WTC11 (cell line): ENCODE measurements at regions not wholly inside any gene's neighbourhood (a gene's known extent, or its start where the extent isn't known, plus 50 kb on each side); places are given as distances from the start of the nearest gene placed in this dataset.

ENCODE experiments used
- ATAC-seq: fragments of 200-7000 bp; cut with Tn5 transposase; 2 replicates; pipeline ENCODE4 v1.10.0; 2021; ENCODE audit warnings: mild to moderate bottlenecking, moderate library complexity
- CTCF ChIA-PET: fragments of 300-600 bp; sonication (Branson Sonifier 250); formaldehyde crosslinking; loops from one replicate; lab custom pipeline; 2021; ENCODE audit warnings: antibody characterized with exemption; lab: Charles Lee
- POLR2A ChIA-PET: fragments of 350-600 bp; sonication (Branson Sonifier 250); formaldehyde crosslinking; loops from one replicate; lab custom pipeline; 2021; ENCODE audit warnings: antibody characterized with exemption; lab: Charles Lee
- DNase-seq: peaks from one replicate; pipeline ENCODE4 v3.0.0; 2021; ENCODE audit warnings: low spot score
- H3K27ac Mint-ChIP-seq: 2 replicates; pipeline ENCODE4 v1.8.0; 2021; ENCODE audit warnings: mixed read lengths
- H3K27me3 Mint-ChIP-seq: 2 replicates; pipeline ENCODE4 v1.8.0; 2021; ENCODE audit warnings: low read depth, mild to moderate bottlenecking, moderate library complexity, mixed read lengths
- H3K36me3 Mint-ChIP-seq: 2 replicates; pipeline ENCODE4 v1.8.0; 2021; ENCODE audit warnings: mixed read lengths
- H3K4me1 Mint-ChIP-seq: 2 replicates; pipeline ENCODE4 v1.8.0; 2022; ENCODE audit warnings: mixed read lengths
- H3K4me3 Mint-ChIP-seq: 2 replicates; pipeline ENCODE4 v1.8.0; 2021; ENCODE audit warnings: mild to moderate bottlenecking, moderate library complexity, mixed read lengths
- H3K9me3 Mint-ChIP-seq: 2 replicates; pipeline ENCODE4 v1.8.0; 2021; ENCODE audit warnings: mixed read lengths
- GABPB1 ChIP-seq: sonication (generic); formaldehyde crosslinking; IDR thresholded peaks from 2 replicates; pipeline ENCODE4 v1.8.1; 2023; ENCODE audit warnings: mild to moderate bottlenecking, missing genetic modification reagents
- GTF2I ChIP-seq: fragments of 250-450 bp; sonication (Bioruptor Pico); conservative IDR thresholded peaks from 2 replicates; pipeline ENCODE4 v1.4.0; 2021; ENCODE audit warnings: mild to moderate bottlenecking
- NFE2L1 ChIP-seq: sonication (generic); formaldehyde crosslinking; IDR thresholded peaks from 2 replicates; pipeline ENCODE4 v1.8.1; 2023; ENCODE audit warnings: missing genetic modification reagents
- NR1H2 ChIP-seq: sonication (generic); formaldehyde crosslinking; IDR thresholded peaks from 2 replicates; pipeline ENCODE4 v1.9.0; 2021; ENCODE audit warnings: mild to moderate bottlenecking, moderate library complexity, missing genetic modification reagents
- PRRX2 ChIP-seq: fragments of 250-450 bp; sonication (Bioruptor Pico); IDR thresholded peaks from 2 replicates; pipeline ENCODE4 v1.8.0; 2021; ENCODE audit warnings: mild to moderate bottlenecking
- RELA ChIP-seq: sonication (generic); formaldehyde crosslinking; IDR thresholded peaks from 2 replicates; pipeline ENCODE4 v1.8.1; 2022; ENCODE audit warnings: missing genetic modification reagents, mild to moderate bottlenecking, borderline replicate concordance
- SMAD3 ChIP-seq: sonication (generic); formaldehyde crosslinking; IDR thresholded peaks from 2 replicates; pipeline ENCODE4 v1.8.0; 2022; ENCODE audit warnings: missing genetic modification reagents, mild to moderate bottlenecking, borderline replicate concordance
- TCF7 ChIP-seq: sonication (generic); formaldehyde crosslinking; IDR thresholded peaks from 2 replicates; pipeline ENCODE4 v1.8.0; 2022; ENCODE audit warnings: mild to moderate bottlenecking, low read depth, missing genetic modification reagents, moderate library complexity
- TEAD1 ChIP-seq: sonication (generic); formaldehyde crosslinking; IDR thresholded peaks from 2 replicates; pipeline ENCODE4 v1.8.0; 2022; ENCODE audit warnings: mild to moderate bottlenecking, missing genetic modification reagents
- ZBTB21 ChIP-seq: sonication (generic); formaldehyde crosslinking; IDR thresholded peaks from 2 replicates; pipeline ENCODE4 v1.8.1; 2023; ENCODE audit warnings: mild to moderate bottlenecking, missing genetic modification reagents, borderline replicate concordance
- ZNF219 ChIP-seq: sonication (generic); formaldehyde crosslinking; IDR thresholded peaks from 2 replicates; pipeline ENCODE4 v1.8.0; 2023; ENCODE audit warnings: missing genetic modification reagents, mild to moderate bottlenecking, borderline replicate concordance
- ZNF396 ChIP-seq: fragments of 250-450 bp; sonication (Bioruptor Pico); IDR thresholded peaks from 2 replicates; pipeline ENCODE4 v1.8.0; 2021; ENCODE audit warnings: mild to moderate bottlenecking, moderate library complexity, borderline replicate concordance
- TF ChIP-seq, protein P1 (sequence below): sonication (generic); formaldehyde crosslinking; IDR thresholded peaks from 2 replicates; pipeline ENCODE4 v1.8.1; 2023; ENCODE audit warnings: mild to moderate bottlenecking, missing genetic modification reagents
- TF ChIP-seq, protein P2 (sequence below): sonication (generic); formaldehyde crosslinking; IDR thresholded peaks from 2 replicates; pipeline ENCODE4 v1.8.1; 2022; ENCODE audit warnings: mild to moderate bottlenecking, missing genetic modification reagents, moderate library complexity, borderline replicate concordance
- TF ChIP-seq, protein P3 (sequence below): sonication (generic); formaldehyde crosslinking; IDR thresholded peaks from 2 replicates; pipeline ENCODE4 v1.8.1; 2022; ENCODE audit warnings: missing genetic modification reagents, borderline replicate concordance
- TF ChIP-seq, protein P4 (sequence below): fragments of 250-450 bp; sonication (Bioruptor Pico); IDR thresholded peaks from 2 replicates; pipeline ENCODE4 v1.9.0; 2021; ENCODE audit warnings: mild to moderate bottlenecking
- TF ChIP-seq, protein P5 (sequence below): sonication (generic); formaldehyde crosslinking; IDR thresholded peaks from 2 replicates; pipeline ENCODE4 v1.8.1; 2022; ENCODE audit warnings: mild to moderate bottlenecking, moderate library complexity, missing genetic modification reagents
- TF ChIP-seq, protein P6 (sequence below): fragments of 250-450 bp; sonication (Bioruptor Pico); IDR thresholded peaks from 2 replicates; pipeline ENCODE4 v1.9.0; 2021; ENCODE audit warnings: mild to moderate bottlenecking
- TF ChIP-seq, protein P7 (sequence below): fragments of 250-450 bp; sonication (Bioruptor Pico); IDR thresholded peaks from 2 replicates; pipeline ENCODE4 v1.8.0; 2021; ENCODE audit warnings: mild to moderate bottlenecking
- TF ChIP-seq, protein P8 (sequence below): sonication (generic); formaldehyde crosslinking; IDR thresholded peaks from 2 replicates; pipeline ENCODE4 v1.8.1; 2022; ENCODE audit warnings: low read depth, mild to moderate bottlenecking, moderate library complexity, missing genetic modification reagents, borderline replicate concordance

DNA sequence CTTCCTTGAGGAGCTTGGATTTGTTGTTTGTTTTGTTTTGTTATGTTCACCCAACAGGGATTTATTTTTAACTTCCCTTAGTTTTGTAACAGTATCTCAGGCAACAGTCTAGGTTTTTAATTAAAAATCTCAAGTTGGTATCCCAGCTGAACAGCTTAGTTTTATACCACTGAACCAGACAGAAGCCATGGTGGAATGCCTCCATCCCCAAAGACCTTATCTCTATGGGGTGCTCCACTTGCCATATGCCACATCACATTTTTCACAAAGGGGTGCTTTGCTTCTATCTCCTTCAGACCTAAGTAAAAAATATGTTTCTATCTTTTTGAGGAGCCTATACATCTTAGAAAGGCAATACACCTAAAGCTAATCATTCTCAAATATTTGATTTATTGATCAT, 715.8 kb upstream of the KIF2B start:
- Mint-ChIP-seq H3K36me3 (peaks cover 18% of the 10 kb centered on the region), H3K4me3 (no peak overlapping the region), H3K27me3 (no peaks in the 10 kb centered on the region), H3K9me3 (peaks cover 52% of the 10 kb centered on the region), H3K27ac (no peak overlapping the region), H3K4me1 (no peaks in the 10 kb centered on the region)
- TF ChIP-seq RELA (CRISPR knock-in tag) = no peak
- TF ChIP-seq, protein P1, sequence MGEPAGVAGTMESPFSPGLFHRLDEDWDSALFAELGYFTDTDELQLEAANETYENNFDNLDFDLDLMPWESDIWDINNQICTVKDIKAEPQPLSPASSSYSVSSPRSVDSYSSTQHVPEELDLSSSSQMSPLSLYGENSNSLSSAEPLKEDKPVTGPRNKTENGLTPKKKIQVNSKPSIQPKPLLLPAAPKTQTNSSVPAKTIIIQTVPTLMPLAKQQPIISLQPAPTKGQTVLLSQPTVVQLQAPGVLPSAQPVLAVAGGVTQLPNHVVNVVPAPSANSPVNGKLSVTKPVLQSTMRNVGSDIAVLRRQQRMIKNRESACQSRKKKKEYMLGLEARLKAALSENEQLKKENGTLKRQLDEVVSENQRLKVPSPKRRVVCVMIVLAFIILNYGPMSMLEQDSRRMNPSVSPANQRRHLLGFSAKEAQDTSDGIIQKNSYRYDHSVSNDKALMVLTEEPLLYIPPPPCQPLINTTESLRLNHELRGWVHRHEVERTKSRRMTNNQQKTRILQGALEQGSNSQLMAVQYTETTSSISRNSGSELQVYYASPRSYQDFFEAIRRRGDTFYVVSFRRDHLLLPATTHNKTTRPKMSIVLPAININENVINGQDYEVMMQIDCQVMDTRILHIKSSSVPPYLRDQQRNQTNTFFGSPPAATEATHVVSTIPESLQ (CRISPR knock-in tag) = no peak
- TF ChIP-seq ZNF219 (CRISPR knock-in tag) = no peak
- TF ChIP-seq GTF2I = no peak
- TF ChIP-seq, protein P2, sequence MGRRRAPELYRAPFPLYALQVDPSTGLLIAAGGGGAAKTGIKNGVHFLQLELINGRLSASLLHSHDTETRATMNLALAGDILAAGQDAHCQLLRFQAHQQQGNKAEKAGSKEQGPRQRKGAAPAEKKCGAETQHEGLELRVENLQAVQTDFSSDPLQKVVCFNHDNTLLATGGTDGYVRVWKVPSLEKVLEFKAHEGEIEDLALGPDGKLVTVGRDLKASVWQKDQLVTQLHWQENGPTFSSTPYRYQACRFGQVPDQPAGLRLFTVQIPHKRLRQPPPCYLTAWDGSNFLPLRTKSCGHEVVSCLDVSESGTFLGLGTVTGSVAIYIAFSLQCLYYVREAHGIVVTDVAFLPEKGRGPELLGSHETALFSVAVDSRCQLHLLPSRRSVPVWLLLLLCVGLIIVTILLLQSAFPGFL = no peak
- TF ChIP-seq TCF7 (CRISPR knock-in tag) = no peak
- TF ChIP-seq PRRX2 (CRISPR knock-in tag) = no peak
- TF ChIP-seq TEAD1 = no peak
- TF ChIP-seq, protein P3, sequence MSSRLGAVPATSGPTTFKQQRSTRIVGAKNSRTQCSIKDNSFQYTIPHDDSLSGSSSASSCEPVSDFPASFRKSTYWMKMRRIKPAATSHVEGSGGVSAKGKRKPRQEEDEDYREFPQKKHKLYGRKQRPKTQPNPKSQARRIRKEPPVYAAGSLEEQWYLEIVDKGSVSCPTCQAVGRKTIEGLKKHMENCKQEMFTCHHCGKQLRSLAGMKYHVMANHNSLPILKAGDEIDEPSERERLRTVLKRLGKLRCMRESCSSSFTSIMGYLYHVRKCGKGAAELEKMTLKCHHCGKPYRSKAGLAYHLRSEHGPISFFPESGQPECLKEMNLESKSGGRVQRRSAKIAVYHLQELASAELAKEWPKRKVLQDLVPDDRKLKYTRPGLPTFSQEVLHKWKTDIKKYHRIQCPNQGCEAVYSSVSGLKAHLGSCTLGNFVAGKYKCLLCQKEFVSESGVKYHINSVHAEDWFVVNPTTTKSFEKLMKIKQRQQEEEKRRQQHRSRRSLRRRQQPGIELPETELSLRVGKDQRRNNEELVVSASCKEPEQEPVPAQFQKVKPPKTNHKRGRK (CRISPR knock-in tag) = no peak
- no peak for TF ChIP-seq GABPB1
- TF ChIP-seq, protein P4, sequence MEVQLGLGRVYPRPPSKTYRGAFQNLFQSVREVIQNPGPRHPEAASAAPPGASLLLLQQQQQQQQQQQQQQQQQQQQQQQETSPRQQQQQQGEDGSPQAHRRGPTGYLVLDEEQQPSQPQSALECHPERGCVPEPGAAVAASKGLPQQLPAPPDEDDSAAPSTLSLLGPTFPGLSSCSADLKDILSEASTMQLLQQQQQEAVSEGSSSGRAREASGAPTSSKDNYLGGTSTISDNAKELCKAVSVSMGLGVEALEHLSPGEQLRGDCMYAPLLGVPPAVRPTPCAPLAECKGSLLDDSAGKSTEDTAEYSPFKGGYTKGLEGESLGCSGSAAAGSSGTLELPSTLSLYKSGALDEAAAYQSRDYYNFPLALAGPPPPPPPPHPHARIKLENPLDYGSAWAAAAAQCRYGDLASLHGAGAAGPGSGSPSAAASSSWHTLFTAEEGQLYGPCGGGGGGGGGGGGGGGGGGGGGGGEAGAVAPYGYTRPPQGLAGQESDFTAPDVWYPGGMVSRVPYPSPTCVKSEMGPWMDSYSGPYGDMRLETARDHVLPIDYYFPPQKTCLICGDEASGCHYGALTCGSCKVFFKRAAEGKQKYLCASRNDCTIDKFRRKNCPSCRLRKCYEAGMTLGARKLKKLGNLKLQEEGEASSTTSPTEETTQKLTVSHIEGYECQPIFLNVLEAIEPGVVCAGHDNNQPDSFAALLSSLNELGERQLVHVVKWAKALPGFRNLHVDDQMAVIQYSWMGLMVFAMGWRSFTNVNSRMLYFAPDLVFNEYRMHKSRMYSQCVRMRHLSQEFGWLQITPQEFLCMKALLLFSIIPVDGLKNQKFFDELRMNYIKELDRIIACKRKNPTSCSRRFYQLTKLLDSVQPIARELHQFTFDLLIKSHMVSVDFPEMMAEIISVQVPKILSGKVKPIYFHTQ = no peak
- no peak for TF ChIP-seq SMAD3 (CRISPR knock-in tag)
- TF ChIP-seq, protein P5, sequence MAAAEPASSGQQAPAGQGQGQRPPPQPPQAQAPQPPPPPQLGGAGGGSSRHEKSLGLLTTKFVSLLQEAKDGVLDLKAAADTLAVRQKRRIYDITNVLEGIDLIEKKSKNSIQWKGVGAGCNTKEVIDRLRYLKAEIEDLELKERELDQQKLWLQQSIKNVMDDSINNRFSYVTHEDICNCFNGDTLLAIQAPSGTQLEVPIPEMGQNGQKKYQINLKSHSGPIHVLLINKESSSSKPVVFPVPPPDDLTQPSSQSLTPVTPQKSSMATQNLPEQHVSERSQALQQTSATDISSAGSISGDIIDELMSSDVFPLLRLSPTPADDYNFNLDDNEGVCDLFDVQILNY = no peak
- TF ChIP-seq, protein P6, sequence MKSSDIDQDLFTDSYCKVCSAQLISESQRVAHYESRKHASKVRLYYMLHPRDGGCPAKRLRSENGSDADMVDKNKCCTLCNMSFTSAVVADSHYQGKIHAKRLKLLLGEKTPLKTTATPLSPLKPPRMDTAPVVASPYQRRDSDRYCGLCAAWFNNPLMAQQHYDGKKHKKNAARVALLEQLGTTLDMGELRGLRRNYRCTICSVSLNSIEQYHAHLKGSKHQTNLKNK (CRISPR knock-in tag) = no peak
- no peak for TF ChIP-seq ZNF396 (CRISPR knock-in tag)
- TF ChIP-seq NR1H2 (CRISPR knock-in tag) = no peak
- no peak for TF ChIP-seq NFE2L1 (CRISPR knock-in tag)
- TF ChIP-seq, protein P7, sequence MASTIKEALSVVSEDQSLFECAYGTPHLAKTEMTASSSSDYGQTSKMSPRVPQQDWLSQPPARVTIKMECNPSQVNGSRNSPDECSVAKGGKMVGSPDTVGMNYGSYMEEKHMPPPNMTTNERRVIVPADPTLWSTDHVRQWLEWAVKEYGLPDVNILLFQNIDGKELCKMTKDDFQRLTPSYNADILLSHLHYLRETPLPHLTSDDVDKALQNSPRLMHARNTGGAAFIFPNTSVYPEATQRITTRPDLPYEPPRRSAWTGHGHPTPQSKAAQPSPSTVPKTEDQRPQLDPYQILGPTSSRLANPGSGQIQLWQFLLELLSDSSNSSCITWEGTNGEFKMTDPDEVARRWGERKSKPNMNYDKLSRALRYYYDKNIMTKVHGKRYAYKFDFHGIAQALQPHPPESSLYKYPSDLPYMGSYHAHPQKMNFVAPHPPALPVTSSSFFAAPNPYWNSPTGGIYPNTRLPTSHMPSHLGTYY (CRISPR knock-in tag) = no peak
- TF ChIP-seq ZBTB21 = no peak
- TF ChIP-seq, protein P8, sequence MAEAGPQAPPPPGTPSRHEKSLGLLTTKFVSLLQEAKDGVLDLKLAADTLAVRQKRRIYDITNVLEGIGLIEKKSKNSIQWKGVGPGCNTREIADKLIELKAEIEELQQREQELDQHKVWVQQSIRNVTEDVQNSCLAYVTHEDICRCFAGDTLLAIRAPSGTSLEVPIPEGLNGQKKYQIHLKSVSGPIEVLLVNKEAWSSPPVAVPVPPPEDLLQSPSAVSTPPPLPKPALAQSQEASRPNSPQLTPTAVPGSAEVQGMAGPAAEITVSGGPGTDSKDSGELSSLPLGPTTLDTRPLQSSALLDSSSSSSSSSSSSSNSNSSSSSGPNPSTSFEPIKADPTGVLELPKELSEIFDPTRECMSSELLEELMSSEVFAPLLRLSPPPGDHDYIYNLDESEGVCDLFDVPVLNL = no peak
- no peak for DNase-seq
- ATAC-seq = no peak
- CTCF ChIA-PET = no interaction called here
- POLR2A ChIA-PET = no interaction called here
